HepG2 (cell line): ENCODE measurements at regions not wholly inside any gene's neighbourhood (a gene's known extent, or its start where the extent isn't known, plus 50 kb on each side); places are given as distances from the start of the nearest gene placed in this dataset.
"Not testable (repeated sequence)": the region's sequence is repeated elsewhere in the genome, so short reads cannot be mapped to it uniquely, and the experiment has no call there.

Experiments
- CEBPG ChIP-seq: IDR thresholded peaks from 2 replicates; pipeline ENCODE4 v1.6.1; 2016
- EP300 ChIP-seq, 3 experiments: sonication (generic) in 1 of 3; formaldehyde crosslinking in 1 of 3; IDR thresholded peaks; 2 replicates each; pipeline versions ENCODE4 v1.5.1 to v1.6.1; 2011 to 2020; ENCODE audit warnings: low read depth in 2 of 3, low read length in 2 of 3, borderline replicate concordance in 1 of 3, improper control_type of control experiment in 1 of 3, mild to moderate bottlenecking in 1 of 3, missing genetic modification reagents in 1 of 3, moderate library complexity in 1 of 3
- HDAC1 ChIP-seq: sonication (generic); formaldehyde crosslinking; IDR thresholded peaks from 2 replicates; pipeline ENCODE4 v1.5.1; 2020; ENCODE audit warnings: mild to moderate bottlenecking, missing genetic modification reagents
- NFYB ChIP-seq: sonication (generic); formaldehyde crosslinking; IDR thresholded peaks from 2 replicates; pipeline ENCODE4 v1.4.0; 2020; ENCODE audit warnings: missing genetic modification reagents
- PCBP2 ChIP-seq: fragments of 200-400 bp; formaldehyde crosslinking; optimal IDR thresholded peaks from 2 replicates; pipeline ENCODE3; 2018; ENCODE audit warnings: low read length, low read depth; ENCODE audit not compliant: poor library complexity, severe bottlenecking
- RAD51 ChIP-seq: fragments of 450-650 bp; IDR thresholded peaks from 2 replicates; pipeline ENCODE4 v1.6.1; 2016; ENCODE audit warnings: borderline replicate concordance
- ZFX ChIP-seq: sonication (generic); formaldehyde crosslinking; IDR thresholded peaks from 2 replicates; pipeline ENCODE4 v1.4.0; 2020; ENCODE audit warnings: mild to moderate bottlenecking, low read depth, missing genetic modification reagents, moderate library complexity
- ZNF354B ChIP-seq: sonication (generic); formaldehyde crosslinking; IDR thresholded peaks from 2 replicates; pipeline ENCODE4 v1.8.0; 2022; ENCODE audit warnings: mild to moderate bottlenecking, missing genetic modification reagents
- TF ChIP-seq, protein P1 (sequence below): sonication (generic); formaldehyde crosslinking; IDR thresholded peaks from 2 replicates; pipeline ENCODE4 v1.5.0; 2020; ENCODE audit warnings: mild to moderate bottlenecking, missing genetic modification reagents, moderate library complexity
- TF ChIP-seq, protein P2 (sequence below): IDR thresholded peaks from 2 replicates; pipeline ENCODE4 v1.6.1; 2016; ENCODE audit warnings: control low read depth
- TF ChIP-seq, protein P3 (sequence below): sonication (generic); formaldehyde crosslinking; conservative IDR thresholded peaks from 2 replicates; pipeline ENCODE4 v1.8.0; 2022; ENCODE audit warnings: low read depth, missing genetic modification reagents

DNA sequence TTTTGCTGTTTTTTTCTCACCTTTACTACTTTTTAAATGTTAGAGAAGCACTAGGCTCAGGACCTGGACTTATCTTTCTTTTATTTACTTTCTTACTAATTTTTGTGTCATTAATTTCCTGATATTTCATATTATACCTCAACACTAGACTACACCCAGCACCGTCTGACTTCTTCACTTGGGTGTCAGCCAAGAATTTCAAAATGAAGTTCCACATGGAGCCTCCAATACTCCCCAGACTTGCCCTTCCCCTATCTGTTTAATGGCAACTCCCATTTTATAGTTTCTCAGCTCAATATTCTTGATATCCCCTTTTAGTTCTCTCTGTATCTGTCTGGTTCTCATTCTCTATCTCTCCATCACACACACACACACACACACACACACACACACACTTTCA, 139.3 kb downstream of the USP22 start:
- not testable (repeated sequence) for TF ChIP-seq NFYB (CRISPR knock-in tag); HDAC1 (CRISPR knock-in tag); ZNF354B; RAD51; ZFX (CRISPR knock-in tag); EP300 (IDR thresholded peaks at IDR 0.05; ENCODE audit: low read depth in 2 of 2, low read length in 2 of 2); EP300 (CRISPR knock-in tag; IDR thresholded peaks at IDR 0.05; ENCODE audit: borderline replicate concordance); PCBP2; CEBPG (CRISPR knock-in tag)
- TF ChIP-seq, protein P1, sequence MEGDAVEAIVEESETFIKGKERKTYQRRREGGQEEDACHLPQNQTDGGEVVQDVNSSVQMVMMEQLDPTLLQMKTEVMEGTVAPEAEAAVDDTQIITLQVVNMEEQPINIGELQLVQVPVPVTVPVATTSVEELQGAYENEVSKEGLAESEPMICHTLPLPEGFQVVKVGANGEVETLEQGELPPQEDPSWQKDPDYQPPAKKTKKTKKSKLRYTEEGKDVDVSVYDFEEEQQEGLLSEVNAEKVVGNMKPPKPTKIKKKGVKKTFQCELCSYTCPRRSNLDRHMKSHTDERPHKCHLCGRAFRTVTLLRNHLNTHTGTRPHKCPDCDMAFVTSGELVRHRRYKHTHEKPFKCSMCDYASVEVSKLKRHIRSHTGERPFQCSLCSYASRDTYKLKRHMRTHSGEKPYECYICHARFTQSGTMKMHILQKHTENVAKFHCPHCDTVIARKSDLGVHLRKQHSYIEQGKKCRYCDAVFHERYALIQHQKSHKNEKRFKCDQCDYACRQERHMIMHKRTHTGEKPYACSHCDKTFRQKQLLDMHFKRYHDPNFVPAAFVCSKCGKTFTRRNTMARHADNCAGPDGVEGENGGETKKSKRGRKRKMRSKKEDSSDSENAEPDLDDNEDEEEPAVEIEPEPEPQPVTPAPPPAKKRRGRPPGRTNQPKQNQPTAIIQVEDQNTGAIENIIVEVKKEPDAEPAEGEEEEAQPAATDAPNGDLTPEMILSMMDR (CRISPR knock-in tag): not testable (repeated sequence)
- TF ChIP-seq, protein P2, sequence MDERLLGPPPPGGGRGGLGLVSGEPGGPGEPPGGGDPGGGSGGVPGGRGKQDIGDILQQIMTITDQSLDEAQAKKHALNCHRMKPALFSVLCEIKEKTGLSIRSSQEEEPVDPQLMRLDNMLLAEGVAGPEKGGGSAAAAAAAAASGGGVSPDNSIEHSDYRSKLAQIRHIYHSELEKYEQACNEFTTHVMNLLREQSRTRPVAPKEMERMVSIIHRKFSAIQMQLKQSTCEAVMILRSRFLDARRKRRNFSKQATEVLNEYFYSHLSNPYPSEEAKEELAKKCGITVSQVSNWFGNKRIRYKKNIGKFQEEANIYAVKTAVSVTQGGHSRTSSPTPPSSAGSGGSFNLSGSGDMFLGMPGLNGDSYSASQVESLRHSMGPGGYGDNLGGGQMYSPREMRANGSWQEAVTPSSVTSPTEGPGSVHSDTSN (CRISPR knock-in tag): not testable (repeated sequence)
- TF ChIP-seq, protein P3, sequence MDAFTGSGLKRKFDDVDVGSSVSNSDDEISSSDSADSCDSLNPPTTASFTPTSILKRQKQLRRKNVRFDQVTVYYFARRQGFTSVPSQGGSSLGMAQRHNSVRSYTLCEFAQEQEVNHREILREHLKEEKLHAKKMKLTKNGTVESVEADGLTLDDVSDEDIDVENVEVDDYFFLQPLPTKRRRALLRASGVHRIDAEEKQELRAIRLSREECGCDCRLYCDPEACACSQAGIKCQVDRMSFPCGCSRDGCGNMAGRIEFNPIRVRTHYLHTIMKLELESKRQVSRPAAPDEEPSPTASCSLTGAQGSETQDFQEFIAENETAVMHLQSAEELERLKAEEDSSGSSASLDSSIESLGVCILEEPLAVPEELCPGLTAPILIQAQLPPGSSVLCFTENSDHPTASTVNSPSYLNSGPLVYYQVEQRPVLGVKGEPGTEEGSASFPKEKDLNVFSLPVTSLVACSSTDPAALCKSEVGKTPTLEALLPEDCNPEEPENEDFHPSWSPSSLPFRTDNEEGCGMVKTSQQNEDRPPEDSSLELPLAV: not testable (repeated sequence)
